ENCODE measurements at regions not wholly inside any gene's neighbourhood (a gene's known extent, or its start where the extent isn't known, plus 50 kb on each side); places are given as distances from the start of the nearest gene placed in this dataset.

DNA sequence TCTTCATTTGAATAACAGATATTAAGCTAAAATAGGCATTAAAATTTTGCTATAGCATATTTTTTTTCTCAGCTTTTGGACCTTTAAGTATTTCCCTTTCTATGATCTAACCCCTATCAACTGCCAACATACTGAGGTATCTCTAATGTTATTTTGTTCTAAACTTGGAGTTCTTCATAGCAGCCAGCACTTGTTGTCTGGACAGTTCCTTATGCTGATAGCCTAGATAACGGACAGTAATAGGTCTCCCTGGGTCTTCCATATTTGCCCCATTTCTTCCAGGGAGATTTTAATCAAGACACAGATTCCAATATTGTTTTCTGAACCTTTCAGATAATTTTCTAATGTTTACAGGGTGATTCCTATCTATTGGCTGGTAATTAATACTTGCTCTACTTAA, 475.8 kb upstream of the MAP2 start:
- Histone ChIP-seq H3K36me3 (ENCODE audit: insufficient read depth, low read length, poor library complexity, severe bottlenecking) (no peaks in the 10 kb centered on the region), H3K27ac (ENCODE audit: low read depth, low read length, poor library complexity, severe bottlenecking) (no peak overlapping the region), H3K4me3 (ENCODE audit: low read depth, low read length, poor library complexity, severe bottlenecking) (no peak overlapping the region), H3K27me3 (replicated peaks; ENCODE audit: insufficient read depth, low read depth, low read length, poor library complexity) (peaks cover 3% of the 10 kb centered on the region), H3K4me1 (ENCODE audit: insufficient read depth, low read length, poor library complexity, severe bottlenecking) (no peaks in the 10 kb centered on the region), H3K9me3 (ENCODE audit: low read depth, low read length, poor library complexity, severe bottlenecking) (no peaks in the 10 kb centered on the region)
- no peak for TF ChIP-seq CTCF (conservative IDR thresholded peaks at IDR 0.05; ENCODE audit: low read depth, low read length)
- no peak for TF ChIP-seq EZH2 (IDR thresholded peaks at IDR 0.05; ENCODE audit: borderline replicate concordance, low read depth, low read length, poor library complexity, severe bottlenecking)
- CTCF ChIA-PET = no interaction called here
- intact Hi-C loops (cut with micrococcal nuclease; ENCODE audit: unreplicated experiment) = no loop called here
- no TSS peak for BruUV-seq (replicated peaks)
- no peak for DNase-seq (ENCODE audit: low spot score)
- POLR2A ChIA-PET (ENCODE audit: low non-redundant PET) = no interaction called here

GRCh38 chr2:208970070-208970469, 453.8 kb upstream of the MAP2 start:
- Histone ChIP-seq H3K36me3 (ENCODE audit: insufficient read depth, low read length, poor library complexity, severe bottlenecking) (no peaks in the 10 kb centered on the region), H3K27me3 (replicated peaks; ENCODE audit: insufficient read depth, low read depth, low read length, poor library complexity) (peaks cover 24% of the 10 kb centered on the region), H3K4me3 (ENCODE audit: low read depth, low read length, poor library complexity, severe bottlenecking) (no peak overlapping the region), H3K27ac (ENCODE audit: low read depth, low read length, poor library complexity, severe bottlenecking) (no peak overlapping the region), H3K4me1 (ENCODE audit: insufficient read depth, low read length, poor library complexity, severe bottlenecking) (no peaks in the 10 kb centered on the region), H3K9me3 (ENCODE audit: low read depth, low read length, poor library complexity, severe bottlenecking) (no peaks in the 10 kb centered on the region)
- ChIA-PET CTCF (no interaction called here), POLR2A (ENCODE audit: low non-redundant PET) (no interaction called here)
- no TSS peak for BruUV-seq (replicated peaks)
- intact Hi-C loops (cut with micrococcal nuclease; ENCODE audit: unreplicated experiment) = no loop called here
- TF ChIP-seq EZH2 (IDR thresholded peaks at IDR 0.05; ENCODE audit: borderline replicate concordance, low read depth, low read length, poor library complexity, severe bottlenecking) = no peak
- no peak for TF ChIP-seq CTCF (conservative IDR thresholded peaks at IDR 0.05; ENCODE audit: low read depth, low read length)
- DNase-seq (ENCODE audit: low spot score) = no peak

- no peaks in the 10 kb centered on the region for H3K36me3 ChIP-seq (ENCODE audit: insufficient read depth, low read length, poor library complexity, severe bottlenecking)
- BruUV-seq (replicated peaks) = no TSS peak
- TF ChIP-seq CTCF (conservative IDR thresholded peaks at IDR 0.05; ENCODE audit: low read depth, low read length) (no peak), EZH2 (IDR thresholded peaks at IDR 0.05; ENCODE audit: borderline replicate concordance, low read depth, low read length, poor library complexity, severe bottlenecking) (no peak)
- H3K27me3 ChIP-seq (replicated peaks; ENCODE audit: insufficient read depth, low read depth, low read length, poor library complexity) = peaks cover 11% of the 10 kb centered on the region
- H3K4me3 ChIP-seq (ENCODE audit: low read depth, low read length, poor library complexity, severe bottlenecking) = no peak overlapping the region
- no peak overlapping the region for H3K27ac ChIP-seq (ENCODE audit: low read depth, low read length, poor library complexity, severe bottlenecking)
- ChIA-PET POLR2A (ENCODE audit: low non-redundant PET) (no interaction called here), CTCF (no interaction called here)
- H3K9me3 ChIP-seq (ENCODE audit: low read depth, low read length, poor library complexity, severe bottlenecking) = no peaks in the 10 kb centered on the region
- no peaks in the 10 kb centered on the region for H3K4me1 ChIP-seq (ENCODE audit: insufficient read depth, low read length, poor library complexity, severe bottlenecking)
- intact Hi-C loops (cut with micrococcal nuclease; ENCODE audit: unreplicated experiment) = no loop called here
- no peak for DNase-seq (ENCODE audit: low spot score)
Measured at GRCh38 chr2:208977582-208977981, 446.3 kb upstream of the MAP2 start.

Data from A673 (cell line).